Gastroesophageal sphincter (tissue), 3 donors: ENCODE measurements at regions not wholly inside any gene's neighbourhood (a gene's known extent, or its start where the extent isn't known, plus 50 kb on each side); places are given as distances from the start of the nearest gene placed in this dataset.

Experiments
- CTCF ChIP-seq, 4 experiments: fragments of 200-600 bp in 2 of 4; fragments of 450-650 bp in 2 of 4; sonication (generic) in 1 of 4; IDR thresholded peaks; one replicate each; pipeline ENCODE4 v1.5.1; 2017 to 2019; ENCODE audit warnings: antibody characterized with exemption in 4 of 4, mild to moderate bottlenecking in 2 of 4, moderate library complexity in 2 of 4
- EP300 ChIP-seq: sonication (generic); formaldehyde crosslinking; IDR thresholded peaks from one replicate; pipeline ENCODE4 v1.6.1; 2017; ENCODE audit warnings: antibody characterized with exemption, mild to moderate bottlenecking
- POLR2A ChIP-seq, 2 donors: fragments of 450-650 bp; IDR thresholded peaks; one replicate each; pipeline ENCODE4 v1.6.1; 2017; ENCODE audit warnings: antibody characterized with exemption in 2 of 2, mild to moderate bottlenecking in 2 of 2, moderate library complexity in 1 of 2

- no peak for TF ChIP-seq EP300
- no peak for TF ChIP-seq CTCF (IDR thresholded peaks at IDR 0.05)
- no peak for TF ChIP-seq POLR2A (IDR thresholded peaks at IDR 0.05)
Observed at GRCh38 chr6:112983713-112984261, 636.7 kb downstream of the RFPL4B start.
